IMR-90 (cell line): ENCODE measurements at regions not wholly inside any gene's neighbourhood (a gene's known extent, or its start where the extent isn't known, plus 50 kb on each side); places are given as distances from the start of the nearest gene placed in this dataset.

Source experiments
- ATAC-seq: fragments of 200-7000 bp; cut with Tn5 transposase; 2 replicates; pipeline ENCODE4 v1.9.1; 2020; ENCODE audit warnings: low read depth, mild to moderate bottlenecking, moderate library complexity
- BruUV-seq: library from RNA; stranded (reverse); fragments of 400-500 nt; replicated peaks from 2 replicates; lab custom pipeline; 2021; lab: Mats Ljungman, UMichigan
- CTCF ChIA-PET: fragments of 300-600 bp; formaldehyde crosslinking; extraction: SDS; loops from one replicate; lab custom pipeline; 2021; ENCODE audit warnings: antibody characterized with exemption; lab: Yijun Ruan, JAX
- POLR2A ChIA-PET: fragments of 300-600 bp; sonication (Branson Sonifier 250); formaldehyde crosslinking; loops from one replicate; lab custom pipeline; 2022; ENCODE audit warnings: antibody characterized with exemption; ENCODE audit not compliant: unreplicated experiment; lab: Charles Lee
- DNase-seq: peaks from one replicate; pipeline ENCODE4 v3.0.0; 2013
- H2AFZ ChIP-seq: replicated peaks from 2 replicates; pipeline ENCODE3; 2013; ENCODE audit warnings: low read length, mild to moderate bottlenecking; ENCODE audit not compliant: poor library complexity
- H2AK5ac ChIP-seq: 2 replicates; pipeline ENCODE4 v1.6.1; 2013; ENCODE audit warnings: low read depth, low read length, inconsistent platforms
- H2AK9ac ChIP-seq: replicated peaks from 2 replicates; pipeline ENCODE3; 2013; ENCODE audit warnings: mild to moderate bottlenecking, low read depth, low read length, moderate library complexity; ENCODE audit not compliant: poor library complexity
- H2BK120ac ChIP-seq: 2 replicates; pipeline ENCODE4 v1.6.1; 2013; ENCODE audit warnings: low read depth, low read length, inconsistent platforms
- H2BK15ac ChIP-seq: 3 replicates; pipeline ENCODE4 v1.6.1; 2013; ENCODE audit warnings: low read depth, low read length, inconsistent platforms
- H2BK20ac ChIP-seq: 2 replicates; pipeline ENCODE4 v1.6.1; 2013; ENCODE audit warnings: low read depth, mild to moderate bottlenecking, inconsistent platforms, low read length, moderate library complexity
- H2BK5ac ChIP-seq: 2 replicates; pipeline ENCODE4 v1.6.1; 2013; ENCODE audit warnings: mild to moderate bottlenecking, low read depth, low read length, inconsistent platforms; ENCODE audit not compliant: poor library complexity, severe bottlenecking
- H3K14ac ChIP-seq: replicated peaks from 2 replicates; pipeline ENCODE4 v1.6.1; 2013; ENCODE audit warnings: low read depth, low read length, inconsistent platforms
- H3K18ac ChIP-seq: 2 replicates; pipeline ENCODE4 v1.6.1; 2013; ENCODE audit warnings: low read depth, low read length, control low read depth
- H3K23ac ChIP-seq: 2 replicates; pipeline ENCODE4 v1.6.1; 2013; ENCODE audit warnings: low read depth, low read length, inconsistent platforms
- H3K27ac ChIP-seq: 2 replicates; pipeline ENCODE4 v1.5.1; 2013; ENCODE audit warnings: mild to moderate bottlenecking, control low read depth, low read length; ENCODE audit not compliant: insufficient read depth
- H3K27me3 ChIP-seq: 2 replicates; pipeline ENCODE4 v1.6.1; 2013; ENCODE audit warnings: low read length; ENCODE audit not compliant: control insufficient read depth, insufficient read depth
- H3K36me3 ChIP-seq: 2 replicates; pipeline ENCODE4 v1.6.1; 2013; ENCODE audit warnings: low read length, mixed read lengths; ENCODE audit not compliant: control insufficient read depth, insufficient read depth
- H3K4ac ChIP-seq: 2 replicates; pipeline ENCODE4 v1.6.1; 2013; ENCODE audit warnings: low read depth, low read length, inconsistent platforms
- H3K4me1 ChIP-seq: 2 replicates; pipeline ENCODE4 v1.6.1; 2013; ENCODE audit warnings: low read length, mixed read lengths; ENCODE audit not compliant: control insufficient read depth, insufficient read depth
- H3K4me2 ChIP-seq: 2 replicates; pipeline ENCODE4 v1.6.1; 2013; ENCODE audit warnings: low read depth, mild to moderate bottlenecking, control low read depth, low read length, moderate library complexity
- H3K4me3 ChIP-seq: 2 replicates; pipeline ENCODE4 v1.5.1; 2013; ENCODE audit warnings: low read depth, mild to moderate bottlenecking, control low read depth, low read length, moderate library complexity; ENCODE audit not compliant: insufficient read depth
- H3K56ac ChIP-seq: 2 replicates; pipeline ENCODE4 v1.6.1; 2013; ENCODE audit warnings: low read length, inconsistent platforms; ENCODE audit not compliant: insufficient read depth; ENCODE audit errors: extremely low read depth
- H3K79me1 ChIP-seq, 2 experiments: 2 replicates each; pipeline ENCODE4 v1.6.1; 2013; ENCODE audit warnings: low read length in 2 of 2, inconsistent platforms in 1 of 2, low read depth in 1 of 2
- H3K9ac ChIP-seq: 2 replicates; pipeline ENCODE4 v1.6.1; 2013; ENCODE audit warnings: low read depth, low read length, control low read depth
- H3K9me1 ChIP-seq: 2 replicates; pipeline ENCODE4 v1.6.1; 2013; ENCODE audit warnings: low read length, inconsistent platforms; ENCODE audit not compliant: insufficient read depth
- H3K9me3 ChIP-seq: 2 replicates; pipeline ENCODE4 v1.6.1; 2013; ENCODE audit warnings: low read length; ENCODE audit not compliant: control insufficient read depth, insufficient read depth
- H4K20me1 ChIP-seq: 2 replicates; pipeline ENCODE4 v1.6.1; 2013; ENCODE audit warnings: low read length, inconsistent platforms; ENCODE audit not compliant: insufficient read depth
- H4K5ac ChIP-seq: 2 replicates; pipeline ENCODE4 v1.6.1; 2013; ENCODE audit warnings: mild to moderate bottlenecking, low read depth, low read length, control low read depth
- H4K8ac ChIP-seq, 2 experiments: 2 replicates each; pipeline ENCODE4 v1.6.1; 2013; ENCODE audit warnings: low read depth in 2 of 2, low read length in 2 of 2, control low read depth in 1 of 2, inconsistent platforms in 1 of 2
- H4K91ac ChIP-seq: 2 replicates; pipeline ENCODE4 v1.6.1; 2013; ENCODE audit warnings: low read depth, low read length, inconsistent platforms; ENCODE audit not compliant: insufficient read depth
- CHD1 ChIP-seq: IDR thresholded peaks from 2 replicates; pipeline ENCODE4 v1.6.1; 2012; ENCODE audit warnings: low read depth, low read length, improper control_type of control experiment
- NFE2L2 ChIP-seq: fragments of 150-350 bp; IDR thresholded peaks from 2 replicates; pipeline ENCODE4 v1.6.1; 2016; ENCODE audit warnings: low read depth, mild to moderate bottlenecking, low read length
- POLR2A ChIP-seq: IDR thresholded peaks from 2 replicates; pipeline ENCODE4 v1.6.1; 2012; ENCODE audit warnings: mild to moderate bottlenecking, low read depth, low read length
- WGBS, 2 experiments: methylation state at CpG; one replicate each; pipeline versions ENCODE4 v1.1.5 to v1.1.7; 2013; ENCODE audit warnings: missing lambda C conversion rate in 2 of 2; ENCODE audit not compliant: insufficient read length in 1 of 2; ENCODE audit errors: extremely low coverage in 2 of 2; 5-methylcytosine and 5-hydroxymethylcytosine counted together
- dilution Hi-C: fragments of 300-500 bp; cut with HindIII; formaldehyde crosslinking; loops from one replicate; pipeline ENCODE4 v1.14.3; 2018; ENCODE audit warnings: low sequenced_read_pairs; ENCODE audit not compliant: unreplicated experiment
- in situ Hi-C: fragments of 300-500 bp; cut with MboI; formaldehyde crosslinking; loops from 3 replicates; pipeline ENCODE4 v1.14.3; 2019; ENCODE audit warnings: low sequenced_read_pairs, inconsistent platforms, mixed read lengths
- intact Hi-C: fragments of 100-400 bp; cut with micrococcal nuclease; formaldehyde crosslinking; loops from 2 replicates; pipeline ENCODE4 v1.10.0; 2022
- TF ChIP-seq, protein P1 (sequence below): fragments of 150-350 bp; IDR thresholded peaks from 2 replicates; pipeline ENCODE4 v1.6.1; 2017; ENCODE audit warnings: mild to moderate bottlenecking, antibody characterized with exemption, low read length, low read depth

DNA sequence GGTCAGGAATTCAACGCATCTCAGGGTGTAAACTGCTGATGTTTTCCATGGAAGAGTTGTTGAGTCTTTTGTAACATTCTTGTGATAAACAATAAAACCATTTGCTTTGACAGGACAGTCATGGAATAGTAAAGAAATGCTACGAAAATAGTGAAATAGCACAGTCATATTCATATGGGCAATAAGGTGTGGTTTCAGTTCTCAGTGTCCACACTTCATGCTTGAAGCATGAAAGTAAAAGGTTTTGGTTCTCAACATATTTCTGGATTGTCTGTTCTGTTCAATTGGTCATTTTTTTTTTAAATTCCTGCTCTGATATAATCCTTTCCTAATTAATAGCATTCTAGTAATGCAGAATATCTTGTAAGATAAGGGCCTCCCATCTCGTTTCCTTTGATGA is 467.6 kb upstream of the ZNF608 start:
- TF ChIP-seq NFE2L2 (no peak), CHD1 (no peak), POLR2A (no peak)
- TF ChIP-seq, protein P1, sequence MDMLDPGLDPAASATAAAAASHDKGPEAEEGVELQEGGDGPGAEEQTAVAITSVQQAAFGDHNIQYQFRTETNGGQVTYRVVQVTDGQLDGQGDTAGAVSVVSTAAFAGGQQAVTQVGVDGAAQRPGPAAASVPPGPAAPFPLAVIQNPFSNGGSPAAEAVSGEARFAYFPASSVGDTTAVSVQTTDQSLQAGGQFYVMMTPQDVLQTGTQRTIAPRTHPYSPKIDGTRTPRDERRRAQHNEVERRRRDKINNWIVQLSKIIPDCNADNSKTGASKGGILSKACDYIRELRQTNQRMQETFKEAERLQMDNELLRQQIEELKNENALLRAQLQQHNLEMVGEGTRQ, result no peak
- CTCF ChIA-PET, result interaction anchor here (0.5 kb wide), 1 partner anchor 95 kb away, joined by 8 read pairs; no protein-coding TSS in a partner anchor

More for the DNA sequence above, 467.6 kb upstream of the ZNF608 start:
- Histone ChIP-seq H3K23ac (no peak overlapping the region), H3K4me2 (no peak overlapping the region), H3K9ac (no peak overlapping the region), H2BK5ac (no peak overlapping the region), H3K56ac (no peak overlapping the region), H3K36me3 (no peaks in the 10 kb centered on the region), H3K27ac (no peak overlapping the region), H3K4me3 (no peak overlapping the region), H2AK5ac (no peak overlapping the region), H2BK120ac (no peak overlapping the region), H3K9me1 (no peaks in the 10 kb centered on the region), H2BK20ac (no peak overlapping the region), H4K8ac (no peak overlapping the region), H2AK9ac (no peak overlapping the region), H4K91ac (no peak overlapping the region), H3K9me3 (no peaks in the 10 kb centered on the region), H2BK15ac (no peak overlapping the region), H3K27me3 (no peaks in the 10 kb centered on the region), H3K14ac (no peak overlapping the region), H3K79me1 (no peaks in the 10 kb centered on the region), H2AFZ (no peak overlapping the region), H4K5ac (no peak overlapping the region), H4K20me1 (no peaks in the 10 kb centered on the region), H3K4me1 (no peaks in the 10 kb centered on the region), H3K18ac (no peak overlapping the region), H3K4ac (no peak overlapping the region)
- BruUV-seq, result no TSS peak
- ATAC-seq, result no peak
- no CpG with 5 or more reads among the region's 3 CpGs for WGBS, 2 experiments
- dilution Hi-C loops (no loop called here), in situ Hi-C loops (no loop called here), intact Hi-C loops (no loop called here)
- no peak for DNase-seq
- POLR2A ChIA-PET, result no interaction called here
